ENCODE measurements at regions not wholly inside any gene's neighbourhood (a gene's known extent, or its start where the extent isn't known, plus 50 kb on each side); places are given as distances from the start of the nearest gene placed in this dataset.
"Not testable (repeated sequence)": the region's sequence is repeated elsewhere in the genome, so short reads cannot be mapped to it uniquely, and the experiment has no call there.

DNA sequence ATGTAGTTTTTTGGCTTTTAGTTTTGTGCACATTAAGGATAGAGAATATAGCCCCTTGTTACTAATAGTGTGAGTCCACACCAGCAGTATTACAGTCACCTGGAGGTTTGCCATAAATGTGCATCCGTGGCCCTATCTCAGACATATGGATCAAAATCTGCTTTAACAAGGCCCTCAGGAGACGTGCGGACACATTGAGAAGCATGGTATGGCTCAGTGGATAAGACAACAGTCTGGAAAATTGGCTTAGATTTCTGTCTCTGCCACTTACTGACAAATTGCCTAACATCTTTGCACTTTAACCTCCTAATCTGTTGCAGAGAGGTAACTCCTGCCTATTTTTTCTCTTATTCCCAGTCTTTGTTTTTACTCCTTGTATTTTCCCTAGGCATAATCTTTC lies 307.2 kb upstream of the DLGAP1 start:
- no peak overlapping the region for H3K4me3 ChIP-seq (replicated peaks in 1 of 3)
- no peaks in the 10 kb centered on the region for H3K9me3 ChIP-seq
- intact Hi-C loops (cut with DNase I), result no loop called here
- H3K36me3 ChIP-seq, result no peaks in the 10 kb centered on the region
- no peaks in the 10 kb centered on the region for H3K4me1 ChIP-seq
- H3K27me3 ChIP-seq, result no peaks in the 10 kb centered on the region
- WGBS, 2 donors, result 21 to 24% methylated on average over 3 of the region's 3 CpGs
- H3K27ac ChIP-seq, result no peak overlapping the region
- TF ChIP-seq CTCF (IDR thresholded peaks at IDR 0.05) (no peak), POLR2A (IDR thresholded peaks at IDR 0.05) (no peak)
- DNase-seq, result no peak

- no peaks in the 10 kb centered on the region for H3K27me3 ChIP-seq
- TF ChIP-seq CTCF (IDR thresholded peaks at IDR 0.05) (no peak), POLR2A (IDR thresholded peaks at IDR 0.05) (no peak)
- no peak for DNase-seq
- 60 to 61% methylated on average over 4 of the region's 4 CpGs for WGBS, 2 donors
- H3K4me1 ChIP-seq, result no peaks in the 10 kb centered on the region
- H3K4me3 ChIP-seq (replicated peaks in 1 of 3), result no peak overlapping the region
- no peaks in the 10 kb centered on the region for H3K36me3 ChIP-seq
- intact Hi-C loops (cut with DNase I), result no loop called here
- H3K9me3 ChIP-seq, result no peaks in the 10 kb centered on the region
- no peak overlapping the region for H3K27ac ChIP-seq
Observed at GRCh38 chr18:4758980-4759379, 303.9 kb upstream of the DLGAP1 start.

DNA sequence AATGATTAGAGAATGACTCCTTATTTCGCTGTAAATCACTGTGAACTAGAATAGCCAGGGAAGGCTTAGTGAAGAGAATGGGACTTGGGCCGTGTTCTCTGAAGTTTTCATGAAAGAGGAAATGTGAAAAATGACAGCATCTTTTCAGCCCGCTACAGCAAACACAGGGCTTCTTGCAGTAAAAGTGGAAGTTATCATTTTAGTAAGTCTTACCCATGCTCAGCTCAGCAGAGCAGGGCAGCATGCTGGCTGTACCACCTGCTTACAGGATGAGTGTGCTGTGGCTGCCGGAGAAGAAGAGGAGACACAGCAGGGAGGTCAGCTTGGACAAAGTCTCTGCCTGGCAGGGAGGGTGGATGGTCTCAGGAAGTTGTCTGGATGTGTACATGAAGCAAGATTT lies 300.7 kb upstream of the DLGAP1 start:
- DNase-seq, result no peak
- Histone ChIP-seq H3K36me3 (no peaks in the 10 kb centered on the region), H3K9me3 (no peaks in the 10 kb centered on the region), H3K4me3 (replicated peaks in 1 of 3) (no peak overlapping the region), H3K27me3 (no peaks in the 10 kb centered on the region), H3K4me1 (no peaks in the 10 kb centered on the region), H3K27ac (no peak overlapping the region)
- TF ChIP-seq CTCF (IDR thresholded peaks at IDR 0.05) (no peak), POLR2A (IDR thresholded peaks at IDR 0.05) (no peak)
- intact Hi-C loops (cut with DNase I), result no loop called here
- WGBS, 2 donors, result 79 to 85% methylated on average over 4 of the region's 4 CpGs

- intact Hi-C loops (cut with DNase I); H3K27ac ChIP-seq; H3K9me3 ChIP-seq; H3K4me1 ChIP-seq; H3K4me3 ChIP-seq (replicated peaks in 1 of 3); H3K27me3 ChIP-seq; DNase-seq; H3K36me3 ChIP-seq: not testable (repeated sequence)
- 70 to 71% methylated on average over 6 of the region's 6 CpGs for WGBS, 2 donors
Observed at GRCh38 chr18:4753151-4753550, 298.0 kb upstream of the DLGAP1 start.

- no peak for TF ChIP-seq POLR2A (IDR thresholded peaks at IDR 0.05)
- TF ChIP-seq CTCF (IDR thresholded peaks at IDR 0.05), result no peak
- DNase-seq, result no peak
- Histone ChIP-seq H3K4me1 (no peaks in the 10 kb centered on the region), H3K27me3 (no peaks in the 10 kb centered on the region), H3K9me3 (no peaks in the 10 kb centered on the region), H3K27ac (no peak overlapping the region), H3K36me3 (no peaks in the 10 kb centered on the region), H3K4me3 (replicated peaks in 1 of 3) (no peak overlapping the region)
- intact Hi-C loops (cut with DNase I), result no loop called here
- WGBS, 2 donors, result 88 to 91% methylated on average over 3 of the region's 3 CpGs
Observed at GRCh38 chr18:4751523-4751922, 296.4 kb upstream of the DLGAP1 start.
